HepG2 (cell line): ENCODE measurements at regions not wholly inside any gene's neighbourhood (a gene's known extent, or its start where the extent isn't known, plus 50 kb on each side); places are given as distances from the start of the nearest gene placed in this dataset.

Experiments used
- GABPA ChIP-seq, 2 experiments: IDR thresholded peaks; 2 replicates each; pipeline ENCODE4 v1.6.1; 2011 to 2016; ENCODE audit warnings: low read depth in 2 of 2, low read length in 1 of 2, missing biosample characterization in 1 of 2, missing genetic modification characterization in 1 of 2
- NFIC ChIP-seq: IDR thresholded peaks from 2 replicates; pipeline ENCODE4 v1.6.1; 2012; ENCODE audit warnings: mild to moderate bottlenecking, low read length, inconsistent platforms
- PAXIP1 ChIP-seq: sonication (generic); formaldehyde crosslinking; conservative IDR thresholded peaks from 2 replicates; pipeline ENCODE4 v1.4.0; 2020; ENCODE audit warnings: mild to moderate bottlenecking, missing genetic modification reagents, moderate library complexity
- POLR2AphosphoS5 ChIP-seq: IDR thresholded peaks from 2 replicates; pipeline ENCODE4 v1.6.1; 2012; ENCODE audit warnings: low read depth, low read length
- RXRA ChIP-seq: sonication (generic); formaldehyde crosslinking; IDR thresholded peaks from 2 replicates; pipeline ENCODE4 v1.5.1; 2020; ENCODE audit warnings: missing genetic modification reagents
- SKIL ChIP-seq: sonication (generic); formaldehyde crosslinking; IDR thresholded peaks from 2 replicates; pipeline ENCODE4 v1.8.0; 2022; ENCODE audit warnings: missing genetic modification reagents, mild to moderate bottlenecking, moderate library complexity, borderline replicate concordance
- SYNCRIP ChIP-seq: fragments of 200-400 bp; formaldehyde crosslinking; IDR thresholded peaks from 2 replicates; pipeline ENCODE4 v1.6.1; 2018; ENCODE audit warnings: mild to moderate bottlenecking, low read depth, low read length; ENCODE audit not compliant: insufficient read depth
- ZBTB43 ChIP-seq: sonication (generic); formaldehyde crosslinking; conservative IDR thresholded peaks from 2 replicates; pipeline ENCODE4 v1.4.0; 2020; ENCODE audit warnings: missing genetic modification reagents
- ZNF274 ChIP-seq: sonication (generic); formaldehyde crosslinking; IDR thresholded peaks from 2 replicates; pipeline ENCODE4 v1.5.1; 2020; ENCODE audit warnings: mild to moderate bottlenecking, missing genetic modification reagents
- TF ChIP-seq, protein P1 (sequence below): IDR thresholded peaks from 2 replicates; pipeline ENCODE4 v1.6.1; 2016; ENCODE audit warnings: missing biosample characterization, missing genetic modification reagents, low read depth

DNA sequence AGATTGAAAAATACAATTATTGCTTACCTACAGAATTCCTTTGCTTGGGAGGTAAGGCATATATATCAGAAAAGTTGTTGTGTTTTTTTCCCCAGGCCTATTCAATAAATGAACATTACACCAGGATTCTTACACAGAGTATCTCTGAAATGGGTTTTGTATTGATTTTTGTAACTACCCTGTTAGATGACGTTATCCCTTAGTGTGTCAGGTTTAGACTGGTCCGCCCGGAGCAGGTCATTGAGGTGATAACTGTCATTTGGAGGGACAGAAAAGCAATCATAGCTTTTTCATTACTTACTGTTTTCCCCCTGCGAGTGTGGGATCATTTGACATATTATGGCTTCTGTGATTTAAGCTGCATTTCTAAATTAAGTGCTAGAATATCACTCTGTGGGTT, 715.2 kb upstream of the ADAMTS16 start:
- TF ChIP-seq POLR2AphosphoS5 (no peak), SKIL (CRISPR knock-in tag) (no peak), ZNF274 (CRISPR knock-in tag) (no peak), NFIC (no peak), SYNCRIP (no peak), ZBTB43 (no peak), GABPA (IDR thresholded peaks at IDR 0.05; ENCODE audit: low read depth, low read length) (no peak), GABPA (CRISPR knock-in tag; IDR thresholded peaks at IDR 0.05; ENCODE audit: low read depth) (no peak), PAXIP1 (CRISPR knock-in tag) (no peak), RXRA (CRISPR knock-in tag) (no peak)
- TF ChIP-seq, protein P1, sequence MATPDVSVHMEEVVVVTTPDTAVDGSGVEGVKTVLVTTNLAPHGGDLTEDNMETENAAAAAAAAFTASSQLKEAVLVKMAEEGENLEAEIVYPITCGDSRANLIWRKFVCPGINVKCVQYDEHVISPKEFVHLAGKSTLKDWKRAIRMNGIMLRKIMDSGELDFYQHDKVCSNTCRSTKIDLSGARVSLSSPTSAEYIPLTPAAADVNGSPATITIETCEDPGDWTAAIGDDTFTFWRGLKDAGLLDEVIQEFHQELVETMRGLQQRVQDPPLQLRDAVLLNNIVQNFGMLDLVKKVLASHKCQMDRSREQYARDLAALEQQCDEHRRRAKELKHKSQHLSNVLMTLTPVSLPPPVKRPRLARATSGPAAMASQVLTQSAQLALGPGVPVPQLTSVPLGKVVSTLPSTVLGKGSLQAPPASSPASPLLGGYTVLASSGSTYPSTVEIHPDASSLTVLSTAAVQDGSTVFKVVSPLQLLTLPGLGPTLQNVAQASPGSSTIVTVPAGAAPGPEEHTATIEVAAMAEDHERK (CRISPR knock-in tag) = no peak
